Nephron progenitor cell (in vitro differentiated cells): ENCODE measurements at regions not wholly inside any gene's neighbourhood (a gene's known extent, or its start where the extent isn't known, plus 50 kb on each side); places are given as distances from the start of the nearest gene placed in this dataset.

ENCODE experiments used
- DNase-seq: peaks from one replicate; pipeline ENCODE4 v3.0.0; 2021
- H3K27ac Mint-ChIP-seq: 2 replicates; pipeline ENCODE4 v1.8.0; 2021; ENCODE audit warnings: mild to moderate bottlenecking, moderate library complexity, mixed read lengths
- H3K27me3 Mint-ChIP-seq: 2 replicates; pipeline ENCODE4 v1.8.0; 2021; ENCODE audit warnings: mild to moderate bottlenecking, low read depth, mixed read lengths; ENCODE audit not compliant: poor library complexity
- H3K36me3 Mint-ChIP-seq: 2 replicates; pipeline ENCODE4 v1.8.0; 2021; ENCODE audit warnings: low read depth, mixed read lengths
- H3K4me1 Mint-ChIP-seq: 2 replicates; pipeline ENCODE4 v1.8.0; 2021; ENCODE audit warnings: mixed read lengths
- H3K4me3 Mint-ChIP-seq: 2 replicates; pipeline ENCODE4 v1.8.0; 2021; ENCODE audit warnings: mild to moderate bottlenecking, moderate library complexity, mixed read lengths
- H3K9me3 Mint-ChIP-seq: 2 replicates; pipeline ENCODE4 v1.8.0; 2021; ENCODE audit warnings: mild to moderate bottlenecking, moderate library complexity, mixed read lengths
- TF ChIP-seq, protein P1 (sequence below): fragments of 200-600 bp; sonication (generic); IDR thresholded peaks from 2 replicates; pipeline ENCODE4 v1.5.0; 2021; ENCODE audit warnings: antibody characterized with exemption

DNA sequence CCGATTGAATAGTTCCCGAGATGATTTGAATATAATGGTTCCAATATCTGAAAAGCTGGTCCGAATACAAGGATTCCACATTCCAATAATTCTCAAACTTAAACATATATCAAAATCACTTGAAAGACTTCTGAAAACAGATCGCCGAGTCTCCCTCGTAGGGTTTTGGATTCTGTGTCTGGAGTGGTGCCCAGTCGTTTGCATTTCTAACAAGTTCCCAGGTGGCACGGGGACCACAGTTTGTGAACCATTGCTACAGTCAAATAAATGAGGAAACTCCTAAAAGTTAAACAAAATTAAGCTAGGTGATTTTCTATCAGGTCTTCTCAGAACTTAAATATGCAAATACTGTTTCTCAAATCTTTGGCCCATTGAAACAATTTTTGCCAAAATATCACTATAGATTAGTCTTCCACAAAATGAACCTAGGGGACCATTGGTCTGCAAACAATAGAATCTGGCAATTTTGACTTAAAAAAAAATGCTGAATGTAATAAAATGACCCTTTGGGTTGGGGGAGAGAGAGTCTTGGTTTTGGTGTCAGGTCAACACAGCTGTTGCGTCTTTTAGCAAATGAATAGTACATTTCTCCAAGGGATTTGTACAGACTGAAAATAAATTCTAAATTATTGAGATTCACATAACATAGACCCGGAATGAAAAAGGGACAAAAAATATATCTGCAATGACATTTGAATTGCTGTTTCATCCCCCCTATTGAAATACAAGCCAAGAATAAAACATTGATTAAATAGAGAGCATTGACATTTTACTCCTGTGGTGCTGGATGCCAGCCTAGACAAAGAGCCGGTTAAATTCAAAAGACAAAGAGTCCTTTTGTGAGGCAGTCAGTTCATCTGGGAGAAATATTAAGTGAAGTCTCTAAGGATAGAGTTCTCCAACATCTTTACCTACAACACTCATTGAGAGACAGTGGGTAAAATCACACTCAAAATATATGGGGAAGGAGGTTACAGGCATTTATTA lies 175.7 kb upstream of the ADAMTS9 start:
- Mint-ChIP-seq H3K4me1 (peaks cover 55% of the 10 kb centered on the region), H3K27me3 (no peaks in the 10 kb centered on the region), H3K27ac (no peak overlapping the region), H3K4me3 (no peak overlapping the region), H3K36me3 (peaks cover 6% of the 10 kb centered on the region), H3K9me3 (peaks cover 6% of the 10 kb centered on the region)
- DNase-seq: no peak
- TF ChIP-seq, protein P1, sequence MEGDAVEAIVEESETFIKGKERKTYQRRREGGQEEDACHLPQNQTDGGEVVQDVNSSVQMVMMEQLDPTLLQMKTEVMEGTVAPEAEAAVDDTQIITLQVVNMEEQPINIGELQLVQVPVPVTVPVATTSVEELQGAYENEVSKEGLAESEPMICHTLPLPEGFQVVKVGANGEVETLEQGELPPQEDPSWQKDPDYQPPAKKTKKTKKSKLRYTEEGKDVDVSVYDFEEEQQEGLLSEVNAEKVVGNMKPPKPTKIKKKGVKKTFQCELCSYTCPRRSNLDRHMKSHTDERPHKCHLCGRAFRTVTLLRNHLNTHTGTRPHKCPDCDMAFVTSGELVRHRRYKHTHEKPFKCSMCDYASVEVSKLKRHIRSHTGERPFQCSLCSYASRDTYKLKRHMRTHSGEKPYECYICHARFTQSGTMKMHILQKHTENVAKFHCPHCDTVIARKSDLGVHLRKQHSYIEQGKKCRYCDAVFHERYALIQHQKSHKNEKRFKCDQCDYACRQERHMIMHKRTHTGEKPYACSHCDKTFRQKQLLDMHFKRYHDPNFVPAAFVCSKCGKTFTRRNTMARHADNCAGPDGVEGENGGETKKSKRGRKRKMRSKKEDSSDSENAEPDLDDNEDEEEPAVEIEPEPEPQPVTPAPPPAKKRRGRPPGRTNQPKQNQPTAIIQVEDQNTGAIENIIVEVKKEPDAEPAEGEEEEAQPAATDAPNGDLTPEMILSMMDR: no peak

DNA sequence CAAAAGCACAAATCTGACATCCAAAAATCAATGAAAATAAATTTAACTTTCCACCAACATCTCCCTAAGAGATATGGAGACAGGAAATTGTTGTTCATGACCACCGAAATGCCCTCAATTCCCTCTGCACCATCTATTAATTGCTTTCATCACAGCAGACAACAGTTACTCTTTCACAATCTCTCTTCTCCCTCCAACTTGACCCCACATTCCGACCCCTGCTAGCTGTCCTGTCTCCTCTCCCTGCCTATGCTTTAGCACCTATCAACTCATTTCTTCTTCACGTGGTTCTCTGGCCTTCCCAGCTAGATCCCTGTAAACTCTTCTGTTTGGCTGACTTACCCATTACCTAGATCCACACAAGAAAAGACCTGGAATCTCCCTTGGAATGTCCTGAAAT lies 173.9 kb upstream of the ADAMTS9 start:
- no peaks in the 10 kb centered on the region for H3K27me3 Mint-ChIP-seq
- no peaks in the 10 kb centered on the region for H3K9me3 Mint-ChIP-seq
- no peaks in the 10 kb centered on the region for H3K36me3 Mint-ChIP-seq
- peak; percentile 6 for DNase-seq
- H3K4me3 Mint-ChIP-seq: no peak overlapping the region
- TF ChIP-seq, protein P1: no peak
- peak overlapping the region; percentile 8 for H3K27ac Mint-ChIP-seq
- peaks cover 41% of the 10 kb centered on the region for H3K4me1 Mint-ChIP-seq

DNA sequence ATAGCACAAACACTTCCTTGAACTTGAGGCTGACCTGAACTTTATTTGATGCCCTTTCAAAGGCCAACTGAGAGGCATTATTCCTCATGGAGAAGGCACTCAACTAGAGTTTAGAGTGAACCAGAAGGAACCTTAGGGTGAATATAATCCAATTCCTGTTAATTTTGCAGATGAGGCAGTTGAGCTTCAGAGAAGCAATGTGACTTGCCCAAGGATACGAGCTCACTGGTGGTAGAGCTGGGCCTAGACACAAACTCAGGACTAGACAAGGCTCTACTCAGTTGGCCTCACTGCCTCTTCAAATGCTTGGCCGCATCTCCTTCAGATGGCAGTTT lies 172.7 kb upstream of the ADAMTS9 start:
- TF ChIP-seq, protein P1: no peak
- H3K9me3 Mint-ChIP-seq: no peaks in the 10 kb centered on the region
- H3K27me3 Mint-ChIP-seq: no peaks in the 10 kb centered on the region
- H3K36me3 Mint-ChIP-seq: no peaks in the 10 kb centered on the region
- DNase-seq: no peak
- no peak overlapping the region for H3K27ac Mint-ChIP-seq
- H3K4me1 Mint-ChIP-seq: peaks cover 44% of the 10 kb centered on the region
- no peak overlapping the region for H3K4me3 Mint-ChIP-seq

DNA sequence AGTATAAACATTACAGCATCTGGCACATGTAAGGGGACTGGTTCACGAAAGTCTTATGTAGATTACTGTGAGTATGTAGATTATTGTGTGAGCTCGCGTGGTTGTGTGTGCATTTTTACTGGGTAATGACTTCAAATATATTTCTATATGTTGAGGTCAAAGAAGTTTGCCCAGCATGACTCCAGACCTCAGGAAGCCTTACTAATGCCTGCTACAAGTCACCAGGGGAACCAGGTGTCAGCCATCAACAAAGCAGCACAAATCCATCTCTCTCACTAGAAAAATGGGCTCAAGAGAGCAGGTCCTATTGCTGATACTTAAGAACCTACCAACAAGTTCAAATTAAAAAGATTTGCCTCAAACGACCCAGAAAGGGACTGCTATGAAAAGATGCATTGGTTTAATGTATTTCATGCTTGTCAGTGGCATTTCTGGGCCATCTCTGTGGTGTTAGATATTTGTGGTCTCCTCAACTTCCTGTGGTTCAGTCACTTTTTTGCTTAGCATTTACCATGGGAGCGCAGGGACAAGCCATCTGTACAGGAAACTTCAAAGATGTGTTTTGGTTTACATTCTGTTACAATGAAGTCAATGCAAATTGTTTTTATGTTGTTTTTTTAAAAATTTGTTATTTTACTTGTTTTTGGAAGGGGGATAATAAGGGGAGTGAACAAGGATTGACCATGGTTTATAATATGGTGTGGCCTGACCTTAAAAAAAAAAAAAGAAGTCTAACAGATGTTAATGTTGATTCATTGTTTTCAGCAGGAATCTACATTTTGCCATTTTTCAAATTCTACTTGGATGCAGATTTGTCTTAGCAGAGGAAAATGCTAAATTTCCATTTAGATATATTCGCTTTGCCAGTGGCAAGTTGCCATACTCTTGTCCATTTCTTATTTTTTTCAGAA lies 172.1 kb upstream of the ADAMTS9 start:
- Mint-ChIP-seq H3K36me3 (no peaks in the 10 kb centered on the region), H3K27me3 (no peaks in the 10 kb centered on the region), H3K9me3 (no peaks in the 10 kb centered on the region), H3K27ac (no peak overlapping the region), H3K4me1 (peaks cover 46% of the 10 kb centered on the region), H3K4me3 (no peak overlapping the region)
- TF ChIP-seq, protein P1: no peak
- no peak for DNase-seq

DNA sequence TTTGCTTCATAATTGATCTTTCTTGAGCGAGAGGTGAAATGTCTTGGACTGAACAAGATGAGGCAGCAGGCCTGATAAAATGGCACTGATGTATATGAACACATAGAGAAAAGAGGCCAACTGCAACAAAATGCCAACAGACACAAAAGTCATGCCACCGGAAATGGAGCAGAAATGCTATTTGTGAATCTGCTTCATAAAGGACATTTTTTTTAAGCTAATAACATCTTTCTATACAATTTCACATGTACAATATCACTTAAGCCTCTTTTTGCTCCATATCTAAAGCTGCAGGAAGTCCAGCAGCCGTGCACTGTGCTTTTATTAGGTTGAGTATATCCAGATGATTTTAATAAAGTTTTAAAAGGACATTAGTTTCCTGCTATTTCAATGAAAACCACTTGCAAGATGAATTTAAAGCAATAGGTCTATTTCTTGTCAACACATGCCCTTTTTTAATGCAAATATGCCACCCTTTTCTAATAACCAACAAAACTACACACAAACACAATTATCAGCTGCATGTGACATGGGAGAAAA lies 169.2 kb upstream of the ADAMTS9 start:
- DNase-seq: no peak
- H3K4me3 Mint-ChIP-seq: no peak overlapping the region
- TF ChIP-seq, protein P1: no peak
- no peaks in the 10 kb centered on the region for H3K9me3 Mint-ChIP-seq
- peaks cover 32% of the 10 kb centered on the region for H3K4me1 Mint-ChIP-seq
- H3K27ac Mint-ChIP-seq: no peak overlapping the region
- no peaks in the 10 kb centered on the region for H3K36me3 Mint-ChIP-seq
- H3K27me3 Mint-ChIP-seq: no peaks in the 10 kb centered on the region
